Esophagus muscularis mucosa (tissue), 4 donors: ENCODE measurements at regions not wholly inside any gene's neighbourhood (a gene's known extent, or its start where the extent isn't known, plus 50 kb on each side); places are given as distances from the start of the nearest gene placed in this dataset.

ENCODE experiments used
- CTCF ChIP-seq, 3 experiments: fragments of 200-600 bp in 2 of 3; fragments of 450-650 bp in 1 of 3; sonication (generic) in 2 of 3; IDR thresholded peaks; one replicate each; pipeline ENCODE4 v1.5.1; 2017 to 2019; ENCODE audit warnings: antibody characterized with exemption in 3 of 3, mild to moderate bottlenecking in 2 of 3, moderate library complexity in 1 of 3
- EP300 ChIP-seq: sonication (generic); formaldehyde crosslinking; IDR thresholded peaks from one replicate; pipeline ENCODE4 v1.6.1; 2017; ENCODE audit warnings: antibody characterized with exemption
- POLR2A ChIP-seq: fragments of 450-650 bp; IDR thresholded peaks from one replicate; pipeline ENCODE4 v1.6.1; 2017; ENCODE audit warnings: antibody characterized with exemption, moderate library complexity, mild to moderate bottlenecking, low read depth
- POLR2AphosphoS5 ChIP-seq, 2 donors: sonication (generic); formaldehyde crosslinking; IDR thresholded peaks; one replicate each; pipeline ENCODE4 v1.6.1; 2017; ENCODE audit warnings: antibody characterized with exemption in 2 of 2

- TF ChIP-seq CTCF (IDR thresholded peaks at IDR 0.05) (no peak), POLR2AphosphoS5 (IDR thresholded peaks at IDR 0.05) (no peak), POLR2A (no peak), EP300 (no peak)
These were observed 540.3 kb upstream of the CADM1 start for GRCh38 chr11:116044520-116044919.
